ENCODE measurements at regions not wholly inside any gene's neighbourhood (a gene's known extent, or its start where the extent isn't known, plus 50 kb on each side); places are given as distances from the start of the nearest gene placed in this dataset.

DNA sequence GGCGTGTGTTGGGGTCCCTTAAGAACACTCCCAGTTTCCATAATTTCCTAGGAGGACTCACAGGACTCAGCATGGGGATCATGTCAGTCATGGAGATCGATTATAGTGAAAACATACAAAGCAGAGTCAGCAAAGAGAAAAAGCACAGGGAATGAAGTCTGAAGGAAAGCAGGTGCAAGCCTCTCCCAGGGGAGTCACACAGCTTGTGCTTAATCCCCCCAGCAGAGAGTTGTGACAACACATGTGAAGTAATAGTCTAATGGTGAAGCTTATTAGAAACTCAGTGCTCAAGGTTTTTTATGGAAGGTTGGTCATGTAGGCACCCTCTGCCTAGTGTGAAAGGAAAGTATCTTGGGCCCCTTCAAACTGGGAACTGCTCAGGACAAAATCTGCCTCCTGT, 149.0 kb upstream of the SEL1L start:
- 70% methylated on average over 2 of the region's 2 CpGs for WGBS (ENCODE audit: insufficient coverage)
- no peak overlapping the region for H3K4me3 ChIP-seq (ENCODE audit: low read depth, low read length)
- no peak overlapping the region for H3K27ac ChIP-seq (ENCODE audit: low read depth, low read length)
- H3K9me3 ChIP-seq (ENCODE audit: control insufficient read depth, insufficient read depth, low read length) = no peaks in the 10 kb centered on the region
- no peaks in the 10 kb centered on the region for H3K36me3 ChIP-seq (ENCODE audit: control insufficient read depth, insufficient read depth, low read length)
- peaks cover 3% of the 10 kb centered on the region for H3K4me1 ChIP-seq (ENCODE audit: control insufficient read depth, insufficient read depth, low read length)
- peak in 2 of 6 donors; percentile 11 to 60 for DNase-seq (ENCODE audit: low read depth in 4 of 6, low spot score in 6 of 6)
- no peaks in the 10 kb centered on the region for H3K27me3 ChIP-seq (ENCODE audit: control insufficient read depth, insufficient read depth, low read length)

DNA sequence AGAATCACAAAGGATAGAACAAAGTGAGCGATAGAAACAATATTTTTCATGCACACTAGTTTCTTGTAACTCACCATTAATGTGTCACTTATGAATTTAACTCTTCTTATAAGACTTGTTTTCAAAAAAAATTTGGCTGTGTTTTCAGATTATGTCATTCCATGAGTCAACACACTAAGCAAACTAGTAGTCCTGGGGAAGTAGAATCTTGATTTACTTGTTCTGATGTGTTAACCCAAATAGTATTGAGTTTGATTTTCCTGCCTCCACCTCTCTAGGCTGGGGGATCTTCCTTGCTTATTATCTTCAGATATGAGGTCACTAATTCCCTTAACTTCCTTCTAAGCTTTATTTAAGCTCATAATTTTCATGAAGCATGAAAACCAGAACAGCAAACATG, 151.0 kb upstream of the SEL1L start:
- Histone ChIP-seq H3K27me3 (ENCODE audit: control insufficient read depth, insufficient read depth, low read length) (no peaks in the 10 kb centered on the region), H3K36me3 (ENCODE audit: control insufficient read depth, insufficient read depth, low read length) (no peaks in the 10 kb centered on the region), H3K4me1 (ENCODE audit: control insufficient read depth, insufficient read depth, low read length) (peaks cover 3% of the 10 kb centered on the region), H3K9me3 (ENCODE audit: control insufficient read depth, insufficient read depth, low read length) (no peaks in the 10 kb centered on the region), H3K27ac (ENCODE audit: low read depth, low read length) (no peak overlapping the region), H3K4me3 (ENCODE audit: low read depth, low read length) (no peak overlapping the region)
- DNase-seq (ENCODE audit: low read depth in 4 of 6, low spot score in 6 of 6) = no peak
- no CpG with 5 or more reads among the region's 1 CpG for WGBS (ENCODE audit: insufficient coverage)

DNA sequence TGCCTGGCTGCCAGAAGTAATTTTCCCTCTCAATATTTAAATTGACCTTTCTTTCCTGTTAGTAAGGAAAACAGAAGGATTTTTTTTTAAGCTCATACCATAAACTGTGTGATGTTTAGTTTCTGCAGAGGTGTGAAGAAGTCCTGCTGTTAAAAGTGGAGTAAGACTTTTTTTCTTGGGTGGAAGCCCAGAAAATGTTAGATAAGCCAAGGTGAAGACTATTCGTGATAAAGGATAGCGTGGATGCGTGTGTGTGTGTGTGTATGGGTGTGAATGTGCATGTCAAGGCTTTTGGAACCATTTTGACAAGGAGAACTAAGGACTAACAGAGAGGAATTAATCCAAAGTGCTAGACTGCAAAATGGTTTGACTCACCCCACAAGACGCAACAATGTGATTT, 152.9 kb upstream of the SEL1L start:
- H3K36me3 ChIP-seq (ENCODE audit: control insufficient read depth, insufficient read depth, low read length) = no peaks in the 10 kb centered on the region
- no peaks in the 10 kb centered on the region for H3K9me3 ChIP-seq (ENCODE audit: control insufficient read depth, insufficient read depth, low read length)
- no peak overlapping the region for H3K27ac ChIP-seq (ENCODE audit: low read depth, low read length)
- H3K4me3 ChIP-seq (ENCODE audit: low read depth, low read length) = no peak overlapping the region
- peaks cover under 1% of the 10 kb centered on the region for H3K4me1 ChIP-seq (ENCODE audit: control insufficient read depth, insufficient read depth, low read length)
- H3K27me3 ChIP-seq (ENCODE audit: control insufficient read depth, insufficient read depth, low read length) = no peaks in the 10 kb centered on the region
- WGBS (ENCODE audit: insufficient coverage) = 72% methylated on average over 4 of the region's 4 CpGs
- DNase-seq (ENCODE audit: low read depth in 4 of 6, low spot score in 6 of 6) = peak in 2 of 6 donors; percentile 26 to 78

DNA sequence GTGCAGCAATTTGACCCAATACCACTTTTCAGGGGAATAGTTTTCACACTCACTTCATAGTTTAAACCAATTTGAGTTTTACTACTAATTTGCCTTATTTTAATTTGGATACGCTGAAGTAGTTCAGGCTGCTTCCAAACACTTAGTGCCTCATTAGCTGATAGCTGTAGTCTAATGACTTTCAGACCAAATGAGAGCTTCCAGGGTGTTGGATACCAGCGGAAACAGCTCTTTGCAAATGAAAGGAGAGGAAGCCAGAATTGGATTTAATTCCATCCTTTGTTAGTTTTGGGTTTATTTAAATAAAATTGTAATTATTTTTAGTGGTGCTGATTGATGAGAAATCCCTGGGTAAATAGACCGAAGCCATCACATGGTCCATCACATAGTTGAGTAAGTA, 158.3 kb upstream of the SEL1L start:
- H3K27me3 ChIP-seq (ENCODE audit: control insufficient read depth, insufficient read depth, low read length) = no peaks in the 10 kb centered on the region
- H3K27ac ChIP-seq (ENCODE audit: low read depth, low read length) = no peak overlapping the region
- H3K36me3 ChIP-seq (ENCODE audit: control insufficient read depth, insufficient read depth, low read length) = no peaks in the 10 kb centered on the region
- 72% methylated on average over 2 of the region's 3 CpGs for WGBS (ENCODE audit: insufficient coverage)
- peak in 1 of 6 donors; percentile 90 for DNase-seq (ENCODE audit: low read depth in 4 of 6, low spot score in 6 of 6)
- H3K4me3 ChIP-seq (ENCODE audit: low read depth, low read length) = no peak overlapping the region
- H3K4me1 ChIP-seq (ENCODE audit: control insufficient read depth, insufficient read depth, low read length) = no peaks in the 10 kb centered on the region
- H3K9me3 ChIP-seq (ENCODE audit: control insufficient read depth, insufficient read depth, low read length) = no peaks in the 10 kb centered on the region

DNA sequence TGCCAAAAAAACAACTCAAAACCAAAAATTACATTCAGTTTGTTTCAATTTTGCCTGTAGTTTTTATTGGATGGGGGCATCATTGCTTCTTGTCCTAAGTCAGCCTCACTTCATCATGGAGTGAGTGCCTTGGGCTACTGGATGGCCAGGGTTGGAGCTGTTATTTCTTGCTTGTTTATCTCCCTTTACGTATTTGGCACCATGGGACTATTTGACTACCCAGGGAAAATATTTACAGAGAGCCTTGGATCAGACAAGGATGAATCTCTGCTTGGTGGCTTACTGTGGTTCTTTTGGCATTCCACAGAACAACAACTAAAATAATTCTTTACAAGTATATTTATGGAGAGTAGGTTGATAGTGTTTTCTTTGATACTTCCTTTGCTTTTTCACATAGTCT, 160.8 kb upstream of the SEL1L start:
- Histone ChIP-seq H3K27me3 (ENCODE audit: control insufficient read depth, insufficient read depth, low read length) (no peaks in the 10 kb centered on the region), H3K9me3 (ENCODE audit: control insufficient read depth, insufficient read depth, low read length) (no peaks in the 10 kb centered on the region), H3K4me1 (ENCODE audit: control insufficient read depth, insufficient read depth, low read length) (no peaks in the 10 kb centered on the region), H3K36me3 (ENCODE audit: control insufficient read depth, insufficient read depth, low read length) (no peaks in the 10 kb centered on the region), H3K27ac (ENCODE audit: low read depth, low read length) (no peak overlapping the region), H3K4me3 (ENCODE audit: low read depth, low read length) (no peak overlapping the region)
- no CpG with 5 or more reads among the region's 1 CpG for WGBS (ENCODE audit: insufficient coverage)
- DNase-seq (ENCODE audit: low read depth in 4 of 6, low spot score in 6 of 6) = no peak

DNA sequence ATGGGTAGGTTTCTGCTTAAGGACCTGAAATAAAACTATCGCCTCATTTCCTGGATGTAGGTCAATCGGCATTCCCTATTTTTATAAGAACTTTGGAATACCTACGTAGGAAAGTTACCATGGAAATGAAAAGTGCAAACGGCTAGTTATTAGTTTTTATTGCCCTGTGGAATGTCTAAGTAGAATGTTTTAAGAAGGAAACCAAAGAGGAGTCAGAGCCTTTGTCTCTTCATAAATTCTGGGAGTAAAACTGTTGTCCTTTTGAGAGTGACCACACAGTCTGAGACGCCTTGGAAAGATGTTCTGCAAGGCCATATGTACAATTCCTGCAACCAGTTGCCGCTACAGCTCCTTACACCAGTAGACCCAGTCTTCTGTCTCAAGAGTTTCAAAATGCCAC, 176.0 kb upstream of the SEL1L start:
- Histone ChIP-seq H3K4me3 (ENCODE audit: low read depth, low read length) (no peak overlapping the region), H3K4me1 (ENCODE audit: control insufficient read depth, insufficient read depth, low read length) (no peaks in the 10 kb centered on the region), H3K27me3 (ENCODE audit: control insufficient read depth, insufficient read depth, low read length) (no peaks in the 10 kb centered on the region), H3K27ac (ENCODE audit: low read depth, low read length) (no peak overlapping the region), H3K36me3 (ENCODE audit: control insufficient read depth, insufficient read depth, low read length) (no peaks in the 10 kb centered on the region), H3K9me3 (ENCODE audit: control insufficient read depth, insufficient read depth, low read length) (peaks cover 1% of the 10 kb centered on the region)
- DNase-seq (ENCODE audit: low read depth in 4 of 6, low spot score in 6 of 6) = no peak
- WGBS (ENCODE audit: insufficient coverage) = 61% methylated on average over 5 of the region's 6 CpGs

DNA sequence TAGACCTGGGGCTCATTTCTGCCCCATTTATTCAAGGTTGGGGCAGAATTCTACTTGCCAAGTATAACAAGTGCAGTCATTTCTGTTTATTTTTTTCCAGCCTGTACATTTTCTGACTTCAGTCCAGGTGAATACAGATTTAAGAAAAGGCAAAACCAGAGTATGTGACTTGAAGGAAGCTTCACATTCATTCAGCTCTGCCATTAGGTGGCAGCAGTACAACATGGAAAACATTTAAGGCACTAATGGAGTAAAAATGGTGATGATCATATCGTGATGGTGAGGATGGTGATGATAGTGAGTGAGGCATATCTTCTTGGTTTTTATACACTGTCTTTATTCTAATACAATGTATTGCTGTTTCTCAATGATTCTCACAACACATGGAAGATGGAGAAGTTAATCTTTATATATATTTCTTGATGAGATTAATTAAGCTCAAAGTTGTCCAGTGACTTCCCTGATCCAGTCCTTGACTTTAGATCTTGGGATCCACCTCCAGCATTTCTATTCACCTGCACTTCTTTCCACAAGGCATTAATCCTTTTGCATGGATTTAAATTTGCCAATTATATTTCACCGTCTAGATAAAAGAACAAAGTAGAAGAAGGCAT, 176.7 kb upstream of the SEL1L start:
- DNase-seq (ENCODE audit: low read depth in 4 of 6, low spot score in 6 of 6) = peak in 5 of 6 donors; percentile 31 to 92 (median 49)
- no peaks in the 10 kb centered on the region for H3K4me1 ChIP-seq (ENCODE audit: control insufficient read depth, insufficient read depth, low read length)
- H3K36me3 ChIP-seq (ENCODE audit: control insufficient read depth, insufficient read depth, low read length) = no peaks in the 10 kb centered on the region
- no peak overlapping the region for H3K4me3 ChIP-seq (ENCODE audit: low read depth, low read length)
- no peaks in the 10 kb centered on the region for H3K27me3 ChIP-seq (ENCODE audit: control insufficient read depth, insufficient read depth, low read length)
- no CpG with 5 or more reads among the region's 2 CpGs for WGBS (ENCODE audit: insufficient coverage)
- H3K27ac ChIP-seq (ENCODE audit: low read depth, low read length) = no peak overlapping the region
- no peaks in the 10 kb centered on the region for H3K9me3 ChIP-seq (ENCODE audit: control insufficient read depth, insufficient read depth, low read length)

DNA sequence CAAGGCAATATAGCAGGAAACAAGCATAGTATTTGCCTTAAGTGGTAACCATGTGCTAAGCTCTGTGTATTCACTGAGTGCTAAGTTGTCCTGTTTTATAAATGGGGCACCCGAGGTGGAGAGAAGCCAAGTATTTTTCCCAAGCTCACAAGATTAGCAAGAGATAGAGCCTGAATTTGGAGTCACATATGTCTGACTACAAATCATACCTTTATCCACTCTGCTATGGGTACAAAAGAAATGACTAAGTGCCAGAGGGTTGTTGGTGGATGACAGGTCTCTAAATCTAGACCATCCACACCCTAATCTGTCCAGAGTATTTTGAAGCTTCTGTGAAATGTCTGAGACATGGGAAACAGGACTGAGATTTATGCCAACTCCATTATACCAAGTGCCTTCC, 182.1 kb upstream of the SEL1L start:
- no CpG with 5 or more reads among the region's 1 CpG for WGBS (ENCODE audit: insufficient coverage)
- H3K27me3 ChIP-seq (ENCODE audit: control insufficient read depth, insufficient read depth, low read length) = no peaks in the 10 kb centered on the region
- no peaks in the 10 kb centered on the region for H3K36me3 ChIP-seq (ENCODE audit: control insufficient read depth, insufficient read depth, low read length)
- no peak overlapping the region for H3K4me3 ChIP-seq (ENCODE audit: low read depth, low read length)
- DNase-seq (ENCODE audit: low read depth in 4 of 6, low spot score in 6 of 6) = peak in 1 of 6 donors; percentile 11
- no peak overlapping the region for H3K27ac ChIP-seq (ENCODE audit: low read depth, low read length)
- H3K4me1 ChIP-seq (ENCODE audit: control insufficient read depth, insufficient read depth, low read length) = no peaks in the 10 kb centered on the region
- H3K9me3 ChIP-seq (ENCODE audit: control insufficient read depth, insufficient read depth, low read length) = no peaks in the 10 kb centered on the region

DNA sequence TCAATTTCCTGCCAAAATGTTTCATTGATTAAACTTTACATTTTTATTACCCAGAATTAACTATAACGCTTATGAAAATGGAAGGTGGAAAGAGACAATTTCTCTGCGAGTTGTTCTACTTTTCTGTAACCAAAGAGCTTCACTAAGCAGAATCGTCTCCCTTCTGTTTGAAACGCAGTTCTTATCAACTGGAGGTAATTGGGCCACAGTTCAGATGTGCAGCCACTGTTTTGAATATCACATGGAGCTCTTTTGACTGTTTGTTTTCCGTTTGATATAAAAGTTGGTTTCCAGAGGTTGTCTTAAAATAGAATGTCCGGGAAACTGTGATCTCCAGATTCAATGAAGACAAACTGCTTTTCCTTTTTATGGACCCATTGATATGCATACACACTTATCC, 183.3 kb upstream of the SEL1L start:
- no peaks in the 10 kb centered on the region for H3K4me1 ChIP-seq (ENCODE audit: control insufficient read depth, insufficient read depth, low read length)
- WGBS (ENCODE audit: insufficient coverage) = 29% methylated on average over 2 of the region's 6 CpGs
- no peak overlapping the region for H3K27ac ChIP-seq (ENCODE audit: low read depth, low read length)

DNA sequence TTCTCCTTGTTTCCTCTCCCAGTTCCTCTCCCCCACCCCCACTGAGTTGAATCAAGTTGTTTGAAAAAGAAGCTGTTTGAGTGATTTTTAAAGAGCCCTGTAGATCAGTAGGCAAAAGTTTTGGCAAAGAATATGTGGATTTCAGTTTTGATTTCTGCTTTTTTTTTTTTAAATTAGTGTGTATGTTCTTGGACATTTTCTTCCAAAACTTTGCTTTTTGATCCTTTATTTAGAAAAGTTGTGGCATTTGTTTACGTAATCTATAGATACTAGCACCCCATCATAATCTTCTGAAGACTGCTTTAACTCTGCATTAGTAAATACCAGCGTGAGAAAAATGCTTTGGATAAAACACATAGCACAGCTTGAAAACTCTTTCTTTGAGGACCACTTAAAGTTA, 190.3 kb upstream of the SEL1L start:
- Histone ChIP-seq H3K36me3 (ENCODE audit: control insufficient read depth, insufficient read depth, low read length) (no peaks in the 10 kb centered on the region), H3K27ac (ENCODE audit: low read depth, low read length) (no peak overlapping the region), H3K9me3 (ENCODE audit: control insufficient read depth, insufficient read depth, low read length) (no peaks in the 10 kb centered on the region), H3K27me3 (ENCODE audit: control insufficient read depth, insufficient read depth, low read length) (no peaks in the 10 kb centered on the region), H3K4me3 (ENCODE audit: low read depth, low read length) (no peak overlapping the region), H3K4me1 (ENCODE audit: control insufficient read depth, insufficient read depth, low read length) (no peaks in the 10 kb centered on the region)
- no CpG with 5 or more reads among the region's 2 CpGs for WGBS (ENCODE audit: insufficient coverage)
- DNase-seq (ENCODE audit: low read depth in 4 of 6, low spot score in 6 of 6) = no peak

More for the DNA sequence above, 183.3 kb upstream of the SEL1L start:
- H3K36me3 ChIP-seq (ENCODE audit: control insufficient read depth, insufficient read depth, low read length) = no peaks in the 10 kb centered on the region
- H3K4me3 ChIP-seq (ENCODE audit: low read depth, low read length) = no peak overlapping the region
- peak in 1 of 6 donors; percentile 21 for DNase-seq (ENCODE audit: low read depth in 4 of 6, low spot score in 6 of 6)
- no peaks in the 10 kb centered on the region for H3K9me3 ChIP-seq (ENCODE audit: control insufficient read depth, insufficient read depth, low read length)
- H3K27me3 ChIP-seq (ENCODE audit: control insufficient read depth, insufficient read depth, low read length) = no peaks in the 10 kb centered on the region
